Parathyroid adenoma (tissue), 2 donors: ENCODE measurements at regions not wholly inside any gene's neighbourhood (a gene's known extent, or its start where the extent isn't known, plus 50 kb on each side); places are given as distances from the start of the nearest gene placed in this dataset.

ENCODE experiments used
- H2AFZ ChIP-seq: fragments of 300-600 bp; sonication (generic); one replicate; pipeline ENCODE4 v1.7.0; 2017; ENCODE audit warnings: antibody characterized with exemption, mild to moderate bottlenecking
- H3K27ac ChIP-seq: fragments of 300-600 bp; sonication (generic); one replicate; pipeline ENCODE4 v1.7.0; 2017
- H3K27me3 ChIP-seq: fragments of 300-600 bp; sonication (generic); one replicate; pipeline ENCODE4 v1.7.0; 2017; ENCODE audit warnings: low read length; ENCODE audit not compliant: control insufficient read depth, insufficient read depth
- H3K36me3 ChIP-seq: fragments of 300-600 bp; sonication (generic); one replicate; pipeline ENCODE4 v1.7.0; 2017; ENCODE audit warnings: low read length; ENCODE audit not compliant: control insufficient read depth, insufficient read depth
- H3K4me1 ChIP-seq: fragments of 300-600 bp; sonication (generic); one replicate; pipeline ENCODE4 v1.7.0; 2017; ENCODE audit warnings: control low read depth
- H3K4me2 ChIP-seq: fragments of 300-600 bp; sonication (generic); one replicate; pipeline ENCODE4 v1.7.0; 2017; ENCODE audit warnings: low read length
- H3K4me3 ChIP-seq: fragments of 300-600 bp; sonication (generic); one replicate; pipeline ENCODE4 v1.7.0; 2017; ENCODE audit warnings: low read depth, low read length
- H3K79me2 ChIP-seq: fragments of 300-600 bp; sonication (generic); one replicate; pipeline ENCODE4 v1.7.0; 2017; ENCODE audit warnings: control low read depth
- H3K9ac ChIP-seq: fragments of 300-600 bp; sonication (generic); one replicate; pipeline ENCODE4 v1.7.0; 2017; ENCODE audit warnings: mild to moderate bottlenecking
- H3K9me3 ChIP-seq: fragments of 300-600 bp; sonication (generic); one replicate; pipeline ENCODE4 v1.7.0; 2017; ENCODE audit warnings: low read length; ENCODE audit not compliant: control insufficient read depth
- CTCF ChIP-seq: fragments of 300-600 bp; sonication (generic); IDR thresholded peaks from one replicate; pipeline ENCODE4 v1.7.0; 2017; ENCODE audit warnings: antibody characterized with exemption, mild to moderate bottlenecking
- donor health status: primary hyperparathyroidism.

GRCh38 chr7:130943981-130944380, 210.0 kb upstream of the KLF14 start:
- no peaks in the 10 kb centered on the region for H3K27me3 ChIP-seq
- H3K4me1 ChIP-seq: peaks cover 5% of the 10 kb centered on the region
- H3K4me3 ChIP-seq: no peak overlapping the region
- H3K79me2 ChIP-seq: peaks cover 46% of the 10 kb centered on the region
- H3K27ac ChIP-seq: no peak overlapping the region
- no peak for TF ChIP-seq CTCF
- no peaks in the 10 kb centered on the region for H3K36me3 ChIP-seq
- no peak overlapping the region for H2AFZ ChIP-seq
- no peak overlapping the region for H3K9ac ChIP-seq
- H3K9me3 ChIP-seq: no peaks in the 10 kb centered on the region
- no peak overlapping the region for H3K4me2 ChIP-seq

- Histone ChIP-seq H3K4me1 (peaks cover 5% of the 10 kb centered on the region), H3K27ac (no peak overlapping the region)
- TF ChIP-seq CTCF: no peak
Observed at GRCh38 chr7:130944997-130945396, 211.0 kb upstream of the KLF14 start.

GRCh38 chr7:130945411-130945811, 211.4 kb upstream of the KLF14 start:
- Histone ChIP-seq H3K79me2 (peaks cover 56% of the 10 kb centered on the region), H3K9ac (no peak overlapping the region), H3K4me2 (no peak overlapping the region), H3K4me1 (peaks cover 5% of the 10 kb centered on the region), H3K27ac (no peak overlapping the region), H3K9me3 (no peaks in the 10 kb centered on the region), H2AFZ (no peak overlapping the region), H3K4me3 (no peak overlapping the region), H3K36me3 (no peaks in the 10 kb centered on the region), H3K27me3 (no peaks in the 10 kb centered on the region)
- no peak for TF ChIP-seq CTCF

More at GRCh38 chr7:130944997-130945396, 211.0 kb upstream of the KLF14 start:
- H3K9me3 ChIP-seq: no peaks in the 10 kb centered on the region
- no peaks in the 10 kb centered on the region for H3K36me3 ChIP-seq
- H3K4me2 ChIP-seq: no peak overlapping the region
- H3K27me3 ChIP-seq: no peaks in the 10 kb centered on the region
- H3K79me2 ChIP-seq: peaks cover 52% of the 10 kb centered on the region
- H2AFZ ChIP-seq: no peak overlapping the region
- H3K4me3 ChIP-seq: no peak overlapping the region
- no peak overlapping the region for H3K9ac ChIP-seq

GRCh38 chr7:130946114-130946513, 212.1 kb upstream of the KLF14 start:
- peaks cover 59% of the 10 kb centered on the region for H3K79me2 ChIP-seq
- H3K27me3 ChIP-seq: no peaks in the 10 kb centered on the region
- peaks cover 5% of the 10 kb centered on the region for H3K4me1 ChIP-seq
- H3K9ac ChIP-seq: no peak overlapping the region
- no peak overlapping the region for H2AFZ ChIP-seq
- no peaks in the 10 kb centered on the region for H3K9me3 ChIP-seq
- H3K4me3 ChIP-seq: no peak overlapping the region
- H3K4me2 ChIP-seq: no peak overlapping the region
- no peaks in the 10 kb centered on the region for H3K36me3 ChIP-seq
- TF ChIP-seq CTCF: no peak
- H3K27ac ChIP-seq: no peak overlapping the region

- Histone ChIP-seq H3K79me2 (peaks cover 60% of the 10 kb centered on the region), H3K9ac (no peak overlapping the region), H3K36me3 (no peaks in the 10 kb centered on the region), H3K4me1 (no peaks in the 10 kb centered on the region), H3K9me3 (no peaks in the 10 kb centered on the region), H2AFZ (no peak overlapping the region), H3K27me3 (no peaks in the 10 kb centered on the region), H3K27ac (no peak overlapping the region), H3K4me2 (no peak overlapping the region), H3K4me3 (no peak overlapping the region)
- no peak for TF ChIP-seq CTCF
Observed at GRCh38 chr7:130947792-130948580, 214.0 kb upstream of the KLF14 start.
